Vagina (tissue), 2 donors: ENCODE measurements at regions not wholly inside any gene's neighbourhood (a gene's known extent, or its start where the extent isn't known, plus 50 kb on each side); places are given as distances from the start of the nearest gene placed in this dataset.

Experiments
- CTCF ChIP-seq, 3 experiments: fragments of 450-650 bp in 2 of 3; fragments of 200-600 bp in 1 of 3; sonication (generic) in 1 of 3; IDR thresholded peaks; one replicate each; pipeline ENCODE4 v1.5.1; 2017 to 2019; ENCODE audit warnings: antibody characterized with exemption in 3 of 3, mild to moderate bottlenecking in 2 of 3, moderate library complexity in 2 of 3
- POLR2AphosphoS5 ChIP-seq, 2 donors: sonication (generic); formaldehyde crosslinking; IDR thresholded peaks; one replicate each; pipeline ENCODE4 v1.9.0; 2017; ENCODE audit warnings: antibody characterized with exemption in 2 of 2, mild to moderate bottlenecking in 2 of 2, low read depth in 1 of 2; ENCODE audit not compliant: insufficient read depth in 1 of 2

DNA sequence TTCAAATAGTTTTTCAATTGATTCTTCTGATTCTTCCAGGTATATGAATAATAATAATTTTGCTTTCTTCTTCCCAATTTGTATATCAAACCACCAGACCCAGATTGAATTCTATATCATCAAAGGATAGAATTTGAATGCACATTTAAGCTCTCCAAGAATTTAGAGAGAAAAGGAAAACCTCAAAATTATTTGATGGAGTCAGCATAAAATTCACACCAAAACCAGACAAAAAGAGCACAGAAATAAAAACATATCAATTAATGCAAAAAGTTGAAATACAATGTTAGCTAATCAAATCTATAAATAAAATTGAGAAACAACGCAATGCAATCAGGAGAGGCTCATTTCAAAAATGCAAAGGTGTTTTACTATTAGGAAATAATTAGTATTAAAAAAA, 248.0 kb upstream of the HS6ST1 start:
- TF ChIP-seq CTCF (IDR thresholded peaks at IDR 0.05) (no peak), POLR2AphosphoS5 (IDR thresholded peaks at IDR 0.05; ENCODE audit: insufficient read depth in 1 of 2, low read depth in 1 of 2) (no peak)
